Liver (tissue), 3 donors: ENCODE measurements at regions not wholly inside any gene's neighbourhood (a gene's known extent, or its start where the extent isn't known, plus 50 kb on each side); places are given as distances from the start of the nearest gene placed in this dataset.

Experiments used
- HNF4A ChIP-seq, 2 donors: conservative IDR thresholded peaks; 2 replicates each; pipeline ENCODE4 v1.6.1; 2016; ENCODE audit warnings: antibody characterized with exemption in 2 of 2, mild to moderate bottlenecking in 2 of 2
- RAD21 ChIP-seq, 2 donors: IDR thresholded peaks; 2 replicates each; pipeline ENCODE4 v1.6.1; 2016; ENCODE audit warnings: antibody characterized with exemption in 2 of 2, mild to moderate bottlenecking in 2 of 2
- SP1 ChIP-seq: IDR thresholded peaks from 2 replicates; pipeline ENCODE4 v1.6.1; 2018; ENCODE audit warnings: antibody characterized with exemption, mild to moderate bottlenecking
- TF ChIP-seq, protein P1 (sequence below): fragments of 150-350 bp; IDR thresholded peaks from 2 replicates; pipeline ENCODE4 v1.5.1; 2017; ENCODE audit warnings: improper control_type of control experiment, low read depth, low read length; ENCODE audit not compliant: missing input control
- TF ChIP-seq, protein P2 (sequence below): IDR thresholded peaks from 2 replicates; pipeline ENCODE4 v1.6.1; 2016; ENCODE audit warnings: antibody characterized with exemption, mild to moderate bottlenecking
- donor health status: healthy.
- donor health status: healthy.

DNA sequence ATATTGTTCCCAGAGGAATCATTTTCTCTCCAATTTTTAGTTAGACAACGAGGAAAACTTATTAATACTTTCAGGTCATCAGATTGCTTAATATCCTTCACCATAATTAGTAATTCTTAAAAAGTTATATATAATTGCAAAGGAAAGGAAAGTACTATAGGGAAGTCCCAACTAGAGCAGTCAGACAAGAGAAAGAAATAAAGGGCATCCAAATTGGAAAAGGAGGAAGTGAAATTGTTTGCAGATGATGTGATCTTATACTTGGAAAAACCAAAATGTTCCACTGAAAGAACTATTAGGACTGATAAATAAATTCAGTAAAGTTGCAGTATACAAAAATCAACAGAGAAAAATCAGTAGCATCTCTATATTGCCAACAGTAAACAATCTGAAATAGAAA lies 223.5 kb upstream of the MEF2C start:
- no peak for TF ChIP-seq HNF4A (conservative IDR thresholded peaks at IDR 0.05)
- no peak for TF ChIP-seq SP1
- TF ChIP-seq, protein P1, sequence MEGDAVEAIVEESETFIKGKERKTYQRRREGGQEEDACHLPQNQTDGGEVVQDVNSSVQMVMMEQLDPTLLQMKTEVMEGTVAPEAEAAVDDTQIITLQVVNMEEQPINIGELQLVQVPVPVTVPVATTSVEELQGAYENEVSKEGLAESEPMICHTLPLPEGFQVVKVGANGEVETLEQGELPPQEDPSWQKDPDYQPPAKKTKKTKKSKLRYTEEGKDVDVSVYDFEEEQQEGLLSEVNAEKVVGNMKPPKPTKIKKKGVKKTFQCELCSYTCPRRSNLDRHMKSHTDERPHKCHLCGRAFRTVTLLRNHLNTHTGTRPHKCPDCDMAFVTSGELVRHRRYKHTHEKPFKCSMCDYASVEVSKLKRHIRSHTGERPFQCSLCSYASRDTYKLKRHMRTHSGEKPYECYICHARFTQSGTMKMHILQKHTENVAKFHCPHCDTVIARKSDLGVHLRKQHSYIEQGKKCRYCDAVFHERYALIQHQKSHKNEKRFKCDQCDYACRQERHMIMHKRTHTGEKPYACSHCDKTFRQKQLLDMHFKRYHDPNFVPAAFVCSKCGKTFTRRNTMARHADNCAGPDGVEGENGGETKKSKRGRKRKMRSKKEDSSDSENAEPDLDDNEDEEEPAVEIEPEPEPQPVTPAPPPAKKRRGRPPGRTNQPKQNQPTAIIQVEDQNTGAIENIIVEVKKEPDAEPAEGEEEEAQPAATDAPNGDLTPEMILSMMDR: no peak
- TF ChIP-seq, protein P2, sequence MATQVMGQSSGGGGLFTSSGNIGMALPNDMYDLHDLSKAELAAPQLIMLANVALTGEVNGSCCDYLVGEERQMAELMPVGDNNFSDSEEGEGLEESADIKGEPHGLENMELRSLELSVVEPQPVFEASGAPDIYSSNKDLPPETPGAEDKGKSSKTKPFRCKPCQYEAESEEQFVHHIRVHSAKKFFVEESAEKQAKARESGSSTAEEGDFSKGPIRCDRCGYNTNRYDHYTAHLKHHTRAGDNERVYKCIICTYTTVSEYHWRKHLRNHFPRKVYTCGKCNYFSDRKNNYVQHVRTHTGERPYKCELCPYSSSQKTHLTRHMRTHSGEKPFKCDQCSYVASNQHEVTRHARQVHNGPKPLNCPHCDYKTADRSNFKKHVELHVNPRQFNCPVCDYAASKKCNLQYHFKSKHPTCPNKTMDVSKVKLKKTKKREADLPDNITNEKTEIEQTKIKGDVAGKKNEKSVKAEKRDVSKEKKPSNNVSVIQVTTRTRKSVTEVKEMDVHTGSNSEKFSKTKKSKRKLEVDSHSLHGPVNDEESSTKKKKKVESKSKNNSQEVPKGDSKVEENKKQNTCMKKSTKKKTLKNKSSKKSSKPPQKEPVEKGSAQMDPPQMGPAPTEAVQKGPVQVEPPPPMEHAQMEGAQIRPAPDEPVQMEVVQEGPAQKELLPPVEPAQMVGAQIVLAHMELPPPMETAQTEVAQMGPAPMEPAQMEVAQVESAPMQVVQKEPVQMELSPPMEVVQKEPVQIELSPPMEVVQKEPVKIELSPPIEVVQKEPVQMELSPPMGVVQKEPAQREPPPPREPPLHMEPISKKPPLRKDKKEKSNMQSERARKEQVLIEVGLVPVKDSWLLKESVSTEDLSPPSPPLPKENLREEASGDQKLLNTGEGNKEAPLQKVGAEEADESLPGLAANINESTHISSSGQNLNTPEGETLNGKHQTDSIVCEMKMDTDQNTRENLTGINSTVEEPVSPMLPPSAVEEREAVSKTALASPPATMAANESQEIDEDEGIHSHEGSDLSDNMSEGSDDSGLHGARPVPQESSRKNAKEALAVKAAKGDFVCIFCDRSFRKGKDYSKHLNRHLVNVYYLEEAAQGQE: no peak
- TF ChIP-seq RAD21 (IDR thresholded peaks at IDR 0.05): no peak
